Hepatocyte (in vitro differentiated cells): ENCODE measurements at regions not wholly inside any gene's neighbourhood (a gene's known extent, or its start where the extent isn't known, plus 50 kb on each side); places are given as distances from the start of the nearest gene placed in this dataset.

Experiments
- EZH2 ChIP-seq: fragments of 200-600 bp; sonication (generic); IDR thresholded peaks from 2 replicates; pipeline ENCODE4 v1.6.1; 2016; ENCODE audit warnings: antibody characterized with exemption, mild to moderate bottlenecking, borderline replicate concordance
- EZH2phosphoT487 ChIP-seq: fragments of 200-600 bp; sonication (generic); IDR thresholded peaks from one replicate; pipeline ENCODE4 v1.6.1; 2018; ENCODE audit warnings: antibody characterized with exemption, mild to moderate bottlenecking, low read depth, moderate library complexity; ENCODE audit not compliant: unreplicated experiment, severe bottlenecking
- TF ChIP-seq, protein P1 (sequence below): fragments of 200-600 bp; sonication (generic); IDR thresholded peaks from 2 replicates; pipeline ENCODE4 v1.5.1; 2016; ENCODE audit warnings: antibody characterized with exemption, mild to moderate bottlenecking; ENCODE audit not compliant: poor library complexity

DNA sequence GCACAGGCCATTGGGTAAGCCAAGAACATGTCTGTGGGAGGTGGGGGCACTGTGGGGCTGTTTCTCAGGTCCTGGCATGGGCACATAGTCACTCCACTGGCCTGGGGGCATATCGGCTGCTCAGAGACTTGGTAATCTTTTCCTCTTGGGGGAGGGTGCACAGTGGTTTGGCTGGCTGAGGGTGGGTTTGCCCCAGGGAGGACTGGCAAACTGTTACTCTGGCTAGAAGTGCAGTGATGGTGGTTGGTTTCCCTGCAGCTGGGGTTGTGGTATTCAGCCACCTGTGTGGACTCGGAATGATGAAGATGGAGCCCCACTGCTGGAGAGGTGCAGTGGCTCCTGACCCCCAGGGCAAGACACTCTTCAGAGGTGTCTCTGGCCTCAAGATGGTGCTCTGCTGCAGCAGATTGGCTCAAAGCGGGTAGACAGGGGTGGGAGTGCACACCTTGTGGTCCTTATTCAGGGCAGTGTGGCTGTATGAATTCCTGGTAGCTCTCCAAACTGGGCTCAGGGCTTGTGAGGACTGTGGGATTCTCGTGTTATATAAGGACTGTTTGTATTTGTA lies 74.1 kb upstream of the DDHD1 start:
- TF ChIP-seq, protein P1, sequence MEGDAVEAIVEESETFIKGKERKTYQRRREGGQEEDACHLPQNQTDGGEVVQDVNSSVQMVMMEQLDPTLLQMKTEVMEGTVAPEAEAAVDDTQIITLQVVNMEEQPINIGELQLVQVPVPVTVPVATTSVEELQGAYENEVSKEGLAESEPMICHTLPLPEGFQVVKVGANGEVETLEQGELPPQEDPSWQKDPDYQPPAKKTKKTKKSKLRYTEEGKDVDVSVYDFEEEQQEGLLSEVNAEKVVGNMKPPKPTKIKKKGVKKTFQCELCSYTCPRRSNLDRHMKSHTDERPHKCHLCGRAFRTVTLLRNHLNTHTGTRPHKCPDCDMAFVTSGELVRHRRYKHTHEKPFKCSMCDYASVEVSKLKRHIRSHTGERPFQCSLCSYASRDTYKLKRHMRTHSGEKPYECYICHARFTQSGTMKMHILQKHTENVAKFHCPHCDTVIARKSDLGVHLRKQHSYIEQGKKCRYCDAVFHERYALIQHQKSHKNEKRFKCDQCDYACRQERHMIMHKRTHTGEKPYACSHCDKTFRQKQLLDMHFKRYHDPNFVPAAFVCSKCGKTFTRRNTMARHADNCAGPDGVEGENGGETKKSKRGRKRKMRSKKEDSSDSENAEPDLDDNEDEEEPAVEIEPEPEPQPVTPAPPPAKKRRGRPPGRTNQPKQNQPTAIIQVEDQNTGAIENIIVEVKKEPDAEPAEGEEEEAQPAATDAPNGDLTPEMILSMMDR = no peak
- TF ChIP-seq EZH2 (no peak), EZH2phosphoT487 (no peak)
